ENCODE measurements at regions not wholly inside any gene's neighbourhood (a gene's known extent, or its start where the extent isn't known, plus 50 kb on each side); places are given as distances from the start of the nearest gene placed in this dataset.

GRCh38 chr5:155295111-155295510 is 281.6 kb downstream of the KIF4B start:
- no peak for TF ChIP-seq CBX8 (IDR thresholded peaks at IDR 0.05)
- no peak for TF ChIP-seq HMGXB4 (CRISPR knock-in tag; IDR thresholded peaks at IDR 0.05; ENCODE audit: borderline replicate concordance)
- no peak for TF ChIP-seq NPAS2 (CRISPR knock-in tag; IDR thresholded peaks at IDR 0.05; ENCODE audit: borderline replicate concordance)
- no peak for TF ChIP-seq CHD4 (IDR thresholded peaks at IDR 0.05; ENCODE audit: borderline replicate concordance)
- no peak for TF ChIP-seq NFE2L2 (conservative IDR thresholded peaks at IDR 0.05; ENCODE audit: low read length)
- TF ChIP-seq RAD21 (conservative IDR thresholded peaks at IDR 0.05 in 1 of 2, IDR thresholded peaks at IDR 0.05 in 1 of 2) = no peak
- no peak for TF ChIP-seq RARB (CRISPR knock-in tag; IDR thresholded peaks at IDR 0.05)
- TF ChIP-seq BCL3 (IDR thresholded peaks at IDR 0.05) = no peak
- no peak for TF ChIP-seq ESRRA (IDR thresholded peaks at IDR 0.05; ENCODE audit: borderline replicate concordance, low read length)
- TF ChIP-seq RCOR1 (IDR thresholded peaks at IDR 0.05; ENCODE audit: low read depth, low read length) = no peak
- TF ChIP-seq HEYL (CRISPR knock-in tag; IDR thresholded peaks at IDR 0.05) = no peak
- TF ChIP-seq POLR2AphosphoS2 (conservative IDR thresholded peaks at IDR 0.05; ENCODE audit: low read length) = no peak
- Histone ChIP-seq H3K4me1 (no peaks in the 10 kb centered on the region), H3K4me2 (no peak overlapping the region), H3K9me3 (no peaks in the 10 kb centered on the region), H3K27ac (no peak overlapping the region), H3K4me3 (no peak overlapping the region)
- DNase-seq (ENCODE audit: low read depth in 1 of 2, low spot score in 1 of 2) (no peak), ATAC-seq (no peak), FAIRE-seq (no peak)
- 46% methylated on average over 1 of the region's 1 CpG for WGBS (ENCODE audit: missing lambda C conversion rate)
- ChIA-PET CTCF (no interaction called here), POLR2A (no interaction called here)

GRCh38 chr5:155299386-155300005 is 285.9 kb downstream of the KIF4B start:
- Histone ChIP-seq H3K4me1 (no peaks in the 10 kb centered on the region), H3K4me2 (no peak overlapping the region), H3K4me3 (no peak overlapping the region), H3K27ac (no peak overlapping the region), H3K9me3 (no peaks in the 10 kb centered on the region)
- DNase-seq (ENCODE audit: low read depth in 1 of 2, low spot score in 1 of 2) (no peak), FAIRE-seq (no peak), ATAC-seq (no peak)
- POLR2A ChIA-PET = no interaction called here
- no peak for TF ChIP-seq ZC3H11A (IDR thresholded peaks at IDR 0.05)
- TF ChIP-seq REST (IDR thresholded peaks at IDR 0.05) = no peak
- TF ChIP-seq FOXS1 (CRISPR knock-in tag; IDR thresholded peaks at IDR 0.05) = no peak
- no peak for TF ChIP-seq MAFK (IDR thresholded peaks at IDR 0.05; ENCODE audit: partially characterized antibody)
- TF ChIP-seq ZFP36 (IDR thresholded peaks at IDR 0.05; ENCODE audit: borderline replicate concordance, partially characterized antibody) = no peak
- no peak for TF ChIP-seq JUN (IDR thresholded peaks at IDR 0.05)
- no peak for TF ChIP-seq NFE2L2 (conservative IDR thresholded peaks at IDR 0.05; ENCODE audit: low read length)
- TF ChIP-seq FOSB (CRISPR knock-in tag; IDR thresholded peaks at IDR 0.05) = no peak
- CTCF ChIA-PET = interaction anchor here (0.5 to 0.8 kb wide), 2 partner anchors 15 to 28 kb away, joined by 3 to 5 read pairs; no protein-coding TSS in a partner anchor
- WGBS (ENCODE audit: missing lambda C conversion rate) = 24% methylated on average over 8 of the region's 8 CpGs

All from A549 (cell line).